WERI-Rb-1 (cell line): ENCODE measurements at regions not wholly inside any gene's neighbourhood (a gene's known extent, or its start where the extent isn't known, plus 50 kb on each side); places are given as distances from the start of the nearest gene placed in this dataset.
A peak's percentile ranks its signal among the peaks of the same experiment; 100 is the strongest.

Experiments
- DNase-seq: peaks from one replicate; pipeline ENCODE4 v3.0.0-alpha.2; 2020
- H3K27ac ChIP-seq: fragments of 250-450 bp; sonication (Bioruptor Pico); 2 replicates; pipeline ENCODE4 v1.5.1; 2020; ENCODE audit warnings: mild to moderate bottlenecking, moderate library complexity
- H3K27me3 ChIP-seq: fragments of 250-450 bp; sonication (Bioruptor Pico); 2 replicates; pipeline ENCODE4 v1.5.1; 2021; ENCODE audit warnings: mild to moderate bottlenecking, low read depth, moderate library complexity; ENCODE audit not compliant: insufficient read depth, severe bottlenecking
- H3K36me3 ChIP-seq: fragments of 250-450 bp; sonication (Bioruptor Pico); 2 replicates; pipeline ENCODE4 v1.5.1; 2020; ENCODE audit warnings: mild to moderate bottlenecking, moderate library complexity
- H3K4me3 ChIP-seq: 2 replicates; pipeline ENCODE4 v1.5.1; 2011; ENCODE audit warnings: low read depth, mild to moderate bottlenecking, control low read depth, low read length
- H3K9me3 ChIP-seq: fragments of 250-450 bp; sonication (Bioruptor Pico); 2 replicates; pipeline ENCODE4 v1.5.1; 2021; ENCODE audit warnings: mild to moderate bottlenecking, moderate library complexity; ENCODE audit not compliant: severe bottlenecking
- CTCF ChIP-seq: IDR thresholded peaks from 2 replicates; pipeline ENCODE4 v1.5.1; 2011; ENCODE audit warnings: low read depth, mild to moderate bottlenecking, control low read depth, inconsistent platforms, low read length

- Histone ChIP-seq H3K36me3 (peaks cover 27% of the 10 kb centered on the region), H3K27ac (no peak overlapping the region), H3K27me3 (no peaks in the 10 kb centered on the region), H3K4me3 (no peak overlapping the region), H3K9me3 (peaks cover 4% of the 10 kb centered on the region)
- peak; percentile 65 for DNase-seq
- TF ChIP-seq CTCF, result no peak
These were observed 138.9 kb downstream of the SEC14L1 start for GRCh38 chr17:77279448-77280303.

- H3K9me3 ChIP-seq, result peaks cover 3% of the 10 kb centered on the region
- no peak for TF ChIP-seq CTCF
- peaks cover 36% of the 10 kb centered on the region for H3K36me3 ChIP-seq
- peak overlapping the region; percentile 30 for H3K4me3 ChIP-seq
- no peak for DNase-seq
- peak overlapping the region; percentile 55 for H3K27ac ChIP-seq
- H3K27me3 ChIP-seq, result no peaks in the 10 kb centered on the region
These were observed 139.7 kb downstream of the SEC14L1 start for GRCh38 chr17:77280304-77281121.

- Histone ChIP-seq H3K4me3 (peak overlapping the region; percentile 88), H3K9me3 (no peaks in the 10 kb centered on the region), H3K27me3 (no peaks in the 10 kb centered on the region), H3K27ac (peak overlapping the region; percentile 99), H3K36me3 (peaks cover 44% of the 10 kb centered on the region)
- peak; percentile 65 for TF ChIP-seq CTCF
- DNase-seq, result peak; percentile 89
These were observed 140.5 kb downstream of the SEC14L1 start for GRCh38 chr17:77281122-77281903.

GRCh38 chr17:77281904-77282367, 141.2 kb downstream of the SEC14L1 start:
- peak; percentile 69 for DNase-seq
- peak overlapping the region; percentile 88 for H3K4me3 ChIP-seq

More at GRCh38 chr17:77281904-77282367, 141.2 kb downstream of the SEC14L1 start:
- no peak for TF ChIP-seq CTCF
- Histone ChIP-seq H3K27ac (peak overlapping the region; percentile 99), H3K9me3 (no peaks in the 10 kb centered on the region), H3K27me3 (no peaks in the 10 kb centered on the region), H3K36me3 (peaks cover 50% of the 10 kb centered on the region)
